Stimulated activated CD8-positive, alpha-beta memory T cell treated with anti-CD3 and anti-CD28 coated beads, Interleukin-4, amount 100 ng/mL, for 1 hour (primary cell): ENCODE measurements at regions not wholly inside any gene's neighbourhood (a gene's known extent, or its start where the extent isn't known, plus 50 kb on each side); places are given as distances from the start of the nearest gene placed in this dataset.
"Not testable (repeated sequence)": the region's sequence is repeated elsewhere in the genome, so short reads cannot be mapped to it uniquely, and the experiment has no call there.

ENCODE experiments used
- DNase-seq, 2 donors: peaks; one replicate each; pipeline ENCODE4 v3.0.0-alpha.2; 2020; ENCODE audit warnings: low read depth in 2 of 2, low spot score in 1 of 2

GRCh38 chr21:35982717-35983116, 77.6 kb downstream of the SETD4 start:
- DNase-seq, result no peak

DNA sequence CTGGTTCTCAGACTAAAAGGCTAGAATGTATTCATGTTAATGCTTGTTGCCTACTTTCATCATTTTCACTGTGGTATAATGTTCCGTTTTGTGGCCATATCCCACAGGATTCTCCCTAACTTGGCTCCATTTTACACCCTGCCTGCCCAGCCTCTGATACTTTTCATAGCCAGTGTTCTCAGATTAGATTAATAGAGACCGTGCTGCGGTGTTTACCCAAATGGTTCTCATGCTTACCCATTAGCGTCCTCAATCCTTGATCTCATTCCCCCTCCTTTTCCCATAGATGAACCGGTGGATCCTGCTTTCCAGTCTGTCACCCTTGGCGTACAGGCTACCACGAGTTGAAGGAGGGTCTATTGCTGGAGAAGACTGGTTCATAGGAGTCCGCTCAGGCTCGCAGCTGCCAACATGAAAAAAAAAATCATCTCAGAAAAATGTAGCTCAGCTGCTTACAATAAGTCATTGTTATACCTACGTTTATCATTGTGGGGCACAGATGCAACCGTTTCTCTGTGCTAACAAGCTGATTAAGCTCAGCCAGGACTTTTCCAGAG, 78.7 kb downstream of the SETD4 start:
- no peak for DNase-seq

GRCh38 chr21:35980821-35981220, 79.5 kb downstream of the SETD4 start:
- DNase-seq, result no peak

- DNase-seq, result not testable (repeated sequence)
These were observed 82.5 kb downstream of the SETD4 start for GRCh38 chr21:35977860-35978259.

GRCh38 chr21:35976929-35977328, 83.4 kb downstream of the SETD4 start:
- DNase-seq, result no peak

DNA sequence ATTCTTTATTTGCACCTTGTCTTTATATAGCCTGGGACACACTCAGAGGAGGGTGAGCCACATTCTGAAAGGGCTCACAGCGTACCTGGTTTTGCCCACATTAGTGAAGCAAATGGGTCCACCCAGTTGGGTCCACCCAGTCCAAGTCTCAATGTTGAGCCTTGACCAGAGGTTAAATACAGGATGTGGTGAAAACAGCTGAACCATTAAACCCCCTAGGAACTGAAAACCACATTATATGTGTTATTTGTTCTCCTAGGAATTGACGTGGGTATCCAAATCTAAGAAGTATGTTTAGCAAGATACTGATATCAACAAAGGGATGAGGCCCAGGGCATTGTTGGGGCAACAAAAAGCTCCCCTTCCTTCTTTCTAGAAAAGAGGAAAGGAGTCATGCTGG, 83.8 kb downstream of the SETD4 start:
- DNase-seq, result no peak

DNA sequence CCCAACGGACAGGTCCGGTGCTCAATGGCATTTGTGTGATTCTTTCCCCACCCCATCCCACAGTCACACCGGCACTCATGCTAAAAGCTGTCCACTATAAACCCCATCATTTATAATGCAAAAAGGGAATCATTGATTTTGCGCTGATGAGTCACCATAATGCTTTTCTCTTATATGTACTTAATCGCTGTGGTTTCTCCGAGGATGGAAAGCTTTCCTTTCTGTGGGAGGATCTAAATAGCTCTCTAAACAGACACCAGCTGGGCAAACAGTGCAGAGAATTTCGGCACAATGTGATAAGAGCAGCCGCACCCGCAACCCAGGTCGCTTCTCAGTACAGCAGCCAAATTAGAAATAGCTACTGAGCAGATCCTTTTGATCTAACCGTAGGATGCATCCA, 85.6 kb downstream of the SETD4 start:
- DNase-seq, result no peak

DNA sequence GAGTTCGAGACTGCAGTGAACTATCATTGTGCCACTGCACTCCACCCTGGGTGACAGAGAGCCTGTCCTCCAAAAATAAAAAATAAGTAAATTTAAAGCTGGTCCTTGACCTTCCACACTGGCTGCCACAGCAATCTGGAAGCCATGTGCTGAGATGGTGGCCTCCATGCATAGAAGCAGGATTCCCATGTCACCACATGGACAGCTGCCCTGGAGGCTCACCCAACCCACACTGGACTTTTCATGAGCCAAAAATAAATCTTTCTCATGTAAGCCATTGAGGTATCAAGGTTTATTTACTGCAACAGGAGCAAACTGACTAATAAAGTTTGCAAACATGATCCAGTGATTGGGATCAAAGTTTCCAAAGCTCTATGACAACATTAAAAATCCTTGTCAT, 88.5 kb downstream of the SETD4 start:
- DNase-seq, result no peak

- DNase-seq, result no peak
These were observed 91.0 kb downstream of the SETD4 start for GRCh38 chr21:35969281-35969680.

GRCh38 chr21:35968564-35968963, 91.8 kb downstream of the SETD4 start:
- no peak for DNase-seq

- DNase-seq, result no peak
These were observed 94.6 kb downstream of the SETD4 start for GRCh38 chr21:35965699-35966098.

GRCh38 chr21:35963920-35964451, 96.3 kb downstream of the SETD4 start:
- DNase-seq, result no peak

DNA sequence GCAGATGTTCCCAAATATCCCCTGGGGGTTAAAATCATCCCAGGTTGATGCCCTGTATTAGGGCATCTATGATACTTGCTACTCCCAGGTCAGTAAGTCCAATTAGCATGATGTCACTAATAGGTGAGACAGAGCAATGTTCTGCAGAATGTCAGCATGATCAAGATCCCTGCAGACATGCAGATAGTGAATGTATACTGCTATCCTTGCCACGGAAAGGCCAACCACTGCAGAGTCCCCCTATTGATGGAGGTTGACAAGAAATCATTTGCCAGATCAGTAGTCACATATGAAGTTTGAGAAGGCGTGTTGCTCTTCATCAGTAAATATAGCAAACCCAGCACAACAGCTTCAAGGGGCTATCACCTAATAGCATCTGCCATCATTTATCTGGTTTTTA, 97.4 kb downstream of the SETD4 start:
- DNase-seq, result no peak

DNA sequence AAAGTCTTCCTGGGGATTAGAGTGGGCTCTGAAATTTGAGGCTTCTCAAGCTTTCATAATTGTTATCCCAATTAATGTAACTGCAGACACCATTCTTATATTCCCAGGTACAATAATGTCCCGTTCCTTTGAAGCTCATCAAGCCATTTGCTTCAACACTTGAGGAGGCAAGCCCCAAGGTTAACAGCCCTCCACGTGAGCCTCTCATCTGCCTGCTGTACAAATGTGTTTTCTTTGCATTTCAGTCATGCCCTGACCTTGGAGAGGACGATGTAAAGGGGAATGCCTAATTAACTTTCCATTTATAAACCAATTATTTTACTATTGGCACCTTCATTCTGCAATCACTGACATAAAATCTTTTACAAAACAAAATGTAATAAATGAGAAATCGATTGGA, 106.3 kb downstream of the SETD4 start:
- DNase-seq, result no peak

DNA sequence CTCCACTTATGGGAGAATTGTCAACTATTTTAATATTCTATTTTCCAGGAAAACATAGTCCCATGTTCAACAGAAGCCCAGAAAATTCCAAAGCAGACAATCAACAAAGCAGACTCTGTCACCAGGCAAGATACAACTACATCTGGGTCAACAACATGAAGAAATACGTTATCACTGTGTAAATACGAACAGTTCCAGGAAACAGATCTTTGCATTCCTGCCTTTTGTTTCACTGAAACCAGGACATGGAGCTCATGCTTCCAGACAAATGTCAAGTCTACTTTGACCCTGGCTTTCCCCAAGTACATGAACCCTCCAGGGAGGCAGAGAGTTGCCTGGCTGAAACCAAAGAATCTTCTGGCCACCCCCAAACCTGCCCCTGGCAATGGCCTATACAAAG, 106.7 kb downstream of the SETD4 start:
- no peak for DNase-seq

GRCh38 chr21:35952651-35953340, 107.5 kb downstream of the SETD4 start:
- no peak for DNase-seq

DNA sequence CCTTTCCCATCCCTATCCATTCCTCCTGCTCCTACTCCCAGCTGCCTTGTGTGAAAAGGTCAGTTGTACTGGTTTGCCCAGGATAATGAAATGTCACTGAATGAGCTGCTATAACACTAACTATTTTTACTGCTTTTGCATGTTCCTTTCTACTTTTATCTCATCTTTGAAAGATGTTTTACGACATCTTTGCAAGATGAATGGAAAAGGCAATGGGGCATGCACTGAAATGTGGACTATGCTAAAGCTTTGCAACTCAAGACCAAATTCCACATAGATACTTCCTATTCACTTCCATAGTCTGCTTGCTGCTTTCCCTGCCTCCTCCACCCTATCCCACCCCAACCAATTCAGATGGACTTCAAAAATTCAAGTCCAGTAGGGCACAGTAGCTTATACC, 111.3 kb downstream of the SETD4 start:
- no peak for DNase-seq

DNA sequence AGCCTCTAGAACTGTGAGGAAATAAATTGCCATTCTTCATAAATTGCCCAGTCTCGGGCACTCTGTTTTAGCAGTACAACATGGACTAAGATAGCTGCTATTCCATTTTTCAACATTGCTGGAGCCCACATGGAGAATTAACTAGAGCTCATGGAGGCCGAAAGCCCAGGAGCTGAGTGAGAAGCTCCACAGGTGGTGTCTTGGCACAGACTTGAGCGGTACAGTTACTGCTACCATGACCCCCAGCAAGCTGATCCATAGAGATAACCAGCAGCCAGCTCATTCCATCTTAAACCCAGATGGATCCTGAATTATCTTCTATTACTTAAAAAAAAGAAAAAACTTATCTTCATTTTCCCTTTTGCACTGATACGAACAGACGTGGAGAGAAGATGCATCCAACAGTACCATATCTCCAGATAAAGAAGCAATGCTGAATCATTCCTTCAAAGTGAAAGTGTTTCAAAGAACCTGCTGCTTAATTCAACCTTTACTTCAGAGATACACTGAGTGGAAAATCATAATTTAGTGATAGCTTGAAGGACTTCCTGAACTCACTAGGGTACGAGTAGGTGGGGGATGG, 115.1 kb downstream of the SETD4 start:
- DNase-seq, result no peak

GRCh38 chr21:35943752-35944151, 116.6 kb downstream of the SETD4 start:
- no peak for DNase-seq

DNA sequence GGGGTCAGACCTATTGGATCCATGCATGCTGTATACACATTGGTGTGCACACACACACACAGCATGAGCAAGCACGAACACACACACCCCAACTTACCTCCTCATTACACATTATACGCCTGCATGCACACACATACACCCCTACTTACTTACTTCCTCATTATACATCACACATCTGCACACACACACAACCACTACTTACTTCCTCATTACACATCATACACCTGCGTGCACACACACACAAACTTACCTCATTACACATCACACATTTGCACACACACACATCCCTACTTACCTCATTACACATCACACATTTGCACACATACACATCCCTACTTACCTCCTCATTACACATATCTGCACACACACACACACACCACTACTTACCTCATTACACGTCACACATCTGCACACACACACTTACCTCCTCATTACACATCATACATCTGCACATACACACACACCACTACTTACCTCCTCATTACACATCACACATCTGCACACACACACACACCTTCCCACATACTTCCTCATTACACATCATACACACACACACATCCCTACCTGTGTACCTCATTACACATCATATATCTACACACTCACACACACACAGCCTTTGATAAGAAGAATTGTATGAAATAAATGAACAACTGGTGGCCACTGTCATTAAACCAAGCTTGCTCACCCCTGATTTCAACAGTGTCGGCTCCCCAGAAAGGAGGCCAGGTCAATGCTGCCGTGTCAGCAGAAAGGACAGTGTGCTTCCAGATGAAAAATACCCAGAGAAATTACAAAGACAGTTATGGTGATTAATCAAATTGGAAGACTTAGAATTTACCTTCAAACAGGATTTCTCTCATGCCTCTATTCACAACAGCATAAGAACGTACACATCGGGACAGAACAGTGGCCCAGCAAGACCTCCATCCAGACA, 117.8 kb downstream of the SETD4 start:
- DNase-seq, result no peak

DNA sequence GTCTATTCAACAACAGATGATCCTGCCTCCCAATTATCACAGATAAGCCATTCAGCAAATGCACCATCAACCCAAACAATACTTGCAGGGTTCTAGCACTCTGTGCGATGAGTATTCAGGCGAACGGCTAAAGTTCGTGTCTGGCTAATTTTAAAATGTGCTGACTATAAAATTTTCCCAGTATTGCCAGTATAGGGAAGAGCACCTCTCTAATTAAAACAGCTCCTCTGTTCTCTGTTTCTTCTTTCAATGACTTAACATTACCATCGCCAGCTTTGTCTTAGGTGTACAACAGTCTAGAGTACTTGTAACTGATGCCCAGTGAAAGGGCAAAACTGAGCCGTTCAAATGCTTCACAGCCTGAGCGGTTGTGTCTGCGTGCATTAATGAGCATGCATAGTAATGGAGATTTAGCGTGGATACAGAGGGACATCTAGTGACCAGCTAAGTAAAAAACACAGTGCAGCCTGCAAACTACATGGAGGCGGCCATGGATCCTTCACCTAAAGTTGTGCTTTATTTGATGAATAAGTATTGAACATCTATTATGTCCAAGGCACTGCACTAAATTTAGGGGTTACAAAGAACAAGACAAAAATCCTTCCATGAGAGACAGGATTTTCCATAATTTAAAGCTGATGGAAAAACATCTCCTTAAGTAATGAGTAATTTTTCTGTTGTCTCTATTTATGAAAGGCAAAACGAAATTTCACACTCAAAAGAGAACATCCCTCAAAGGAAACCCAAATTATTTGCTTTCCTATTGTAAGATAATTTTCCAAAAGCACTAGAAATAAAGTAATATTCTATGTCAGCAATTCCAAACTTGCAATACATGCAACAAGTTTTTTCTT, 120.0 kb downstream of the SETD4 start:
- no peak for DNase-seq
